ENCODE measurements at regions not wholly inside any gene's neighbourhood (a gene's known extent, or its start where the extent isn't known, plus 50 kb on each side); places are given as distances from the start of the nearest gene placed in this dataset.

GRCh38 chr20:24070679-24071078 is 82.1 kb upstream of the GGTLC1 start:
- TF ChIP-seq ZBTB33 (IDR thresholded peaks at IDR 0.05) (no peak), CTCF (IDR thresholded peaks at IDR 0.05; ENCODE audit: low read depth, low read length, missing input control) (no peak), GABPA (IDR thresholded peaks at IDR 0.05 in 1 of 2, conservative IDR thresholded peaks at IDR 0.05 in 1 of 2) (no peak), YY1 (IDR thresholded peaks at IDR 0.05) (no peak), SP1 (IDR thresholded peaks at IDR 0.05) (no peak), REST (IDR thresholded peaks at IDR 0.05) (no peak), HNF4A (conservative IDR thresholded peaks at IDR 0.05) (no peak), RAD21 (IDR thresholded peaks at IDR 0.05) (no peak), FOXA1 (IDR thresholded peaks at IDR 0.05) (no peak), TAF1 (conservative IDR thresholded peaks at IDR 0.05) (no peak), MAX (IDR thresholded peaks at IDR 0.05) (no peak), JUND (IDR thresholded peaks at IDR 0.05) (no peak)
